NT2/D1 (cell line): ENCODE measurements at regions not wholly inside any gene's neighbourhood (a gene's known extent, or its start where the extent isn't known, plus 50 kb on each side); places are given as distances from the start of the nearest gene placed in this dataset.

Experiments
- YY1 ChIP-seq: IDR thresholded peaks from 2 replicates; pipeline ENCODE4 v1.6.1; 2011; ENCODE audit not compliant: insufficient read length, insufficient read depth
- ZNF274 ChIP-seq: IDR thresholded peaks from 2 replicates; pipeline ENCODE4 v1.6.1; 2011; ENCODE audit warnings: mild to moderate bottlenecking, low read depth, low read length

DNA sequence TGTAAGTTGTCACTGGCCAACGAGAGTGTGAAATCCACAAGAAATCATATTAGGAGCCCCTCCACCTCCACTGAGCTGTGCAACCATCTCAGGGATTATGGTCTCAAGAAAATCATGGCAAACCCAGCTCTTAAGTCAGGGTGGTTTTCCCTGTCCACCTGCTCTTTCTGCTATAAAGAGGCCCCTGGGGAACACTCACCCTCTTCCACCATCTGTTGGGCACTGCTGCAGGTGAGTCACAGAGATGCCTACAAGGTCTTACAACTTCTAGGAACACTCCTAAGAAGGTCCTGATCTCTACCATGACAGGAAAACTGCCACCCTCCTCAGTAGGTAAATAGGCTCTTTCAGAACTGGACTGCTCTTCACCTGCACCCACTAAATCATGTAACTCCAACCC lies 61.8 kb downstream of the DRD1 start:
- TF ChIP-seq YY1 (no peak), ZNF274 (no peak)
